ENCODE measurements at regions not wholly inside any gene's neighbourhood (a gene's known extent, or its start where the extent isn't known, plus 50 kb on each side); places are given as distances from the start of the nearest gene placed in this dataset.

- TF ChIP-seq POLR2AphosphoS5 (IDR thresholded peaks at IDR 0.05; ENCODE audit: low read depth) (no peak), CTCF (conservative IDR thresholded peaks at IDR 0.05; ENCODE audit: low read depth in 2 of 2) (no peak), EZH2 (IDR thresholded peaks at IDR 0.05; ENCODE audit: low read depth, unreplicated experiment) (no peak)
Measured at GRCh38 chr12:107169200-107169599, 75.9 kb upstream of the CRY1 start.

All from GM23338 (cell line).